GM18907 (cell line): ENCODE measurements at regions not wholly inside any gene's neighbourhood (a gene's known extent, or its start where the extent isn't known, plus 50 kb on each side); places are given as distances from the start of the nearest gene placed in this dataset.

Experiments used
- ATAC-seq: cut with Tn5 transposase; IDR thresholded peaks from one replicate; pipeline ENCODE4 v1.9.1; 2021; ENCODE audit warnings: mild to moderate bottlenecking, moderate library complexity; ENCODE audit not compliant: unreplicated experiment

DNA sequence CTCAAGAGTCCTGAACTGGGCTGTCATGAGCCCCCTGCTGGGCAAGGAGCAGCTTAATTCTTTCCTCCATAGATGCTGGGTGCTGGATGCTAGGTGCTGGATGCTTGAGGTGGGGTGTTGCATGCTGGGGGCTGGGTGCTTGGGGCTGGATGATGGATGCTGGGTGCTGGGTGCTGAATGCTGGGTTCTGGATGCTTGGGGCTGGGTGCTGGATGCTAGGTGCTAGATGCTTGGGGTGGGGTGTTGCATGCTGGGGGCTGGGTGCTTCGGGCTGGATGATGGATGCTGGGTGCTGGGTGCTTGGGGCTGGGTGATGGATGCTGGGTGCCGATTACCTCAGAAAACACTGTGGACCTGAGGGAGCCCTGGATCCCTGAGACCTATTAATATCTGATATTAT lies 837.7 kb downstream of the GALR1 start:
- ATAC-seq: no peak

DNA sequence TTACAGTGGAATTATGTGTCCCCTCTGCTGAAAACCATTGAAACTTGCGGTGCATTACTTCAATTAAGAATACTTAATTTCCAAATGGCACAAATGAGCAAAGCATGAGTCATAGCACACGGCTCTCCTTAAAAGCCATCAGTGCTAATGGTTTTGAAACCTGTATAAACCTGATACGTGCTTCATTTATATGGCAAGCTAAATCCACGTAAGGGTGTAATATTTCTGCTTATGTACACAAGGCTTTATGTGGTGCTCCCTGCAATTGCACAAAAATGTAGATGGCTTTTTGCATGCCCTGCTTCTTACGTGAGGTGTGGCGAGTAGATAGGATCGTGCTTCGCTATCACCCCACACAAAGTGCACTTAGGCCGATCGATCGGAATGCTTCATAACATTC lies 840.9 kb downstream of the GALR1 start:
- ATAC-seq: no peak

DNA sequence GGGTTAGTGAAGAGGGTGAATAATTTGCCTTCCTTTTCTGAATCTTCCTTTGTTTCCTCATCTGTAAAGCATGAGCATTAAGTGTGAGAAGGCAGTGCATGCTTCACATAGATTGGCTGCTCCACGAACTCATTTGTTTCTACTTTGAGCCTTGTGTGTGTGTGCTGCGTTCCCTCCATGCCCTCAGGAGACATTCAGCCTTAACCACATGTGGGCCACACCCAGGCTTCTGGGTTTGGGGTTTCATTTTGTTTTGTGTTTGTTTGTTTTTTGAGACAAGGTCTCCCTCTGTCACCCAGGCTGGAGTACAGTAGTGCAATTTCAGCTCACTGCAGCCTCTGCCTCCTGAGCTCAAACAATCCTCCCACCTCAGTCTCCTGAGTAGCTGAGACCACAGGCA lies 843.3 kb downstream of the GALR1 start:
- ATAC-seq: no peak

DNA sequence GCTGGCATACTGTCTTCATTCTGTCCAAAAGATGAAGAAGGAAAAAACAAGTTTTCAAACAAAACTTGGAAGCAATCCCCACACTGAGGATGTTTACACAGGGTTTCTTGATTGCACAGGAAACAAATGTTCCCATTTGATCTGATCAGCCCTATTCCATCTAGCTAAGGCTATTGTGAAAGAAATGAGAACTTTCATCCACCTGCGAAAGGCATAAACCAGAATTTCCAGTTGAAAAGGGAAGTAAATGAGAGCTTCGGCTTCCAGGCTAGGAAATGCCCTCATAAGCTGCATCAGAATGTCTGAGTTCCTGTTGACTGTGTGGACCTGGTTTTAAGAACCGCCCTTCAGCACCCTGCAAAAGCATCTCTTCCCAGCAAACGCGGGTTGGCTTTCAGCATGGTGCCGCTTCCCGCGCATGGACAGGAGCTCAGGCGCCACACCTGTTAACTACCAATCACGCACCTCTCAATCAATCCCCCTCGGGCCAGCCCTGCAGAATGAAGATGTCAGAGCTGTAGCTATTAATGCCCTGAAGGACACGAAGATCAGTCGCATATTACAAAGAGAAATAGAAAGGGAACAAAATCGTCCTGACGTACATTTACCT lies 850.4 kb downstream of the GALR1 start:
- ATAC-seq: no peak

DNA sequence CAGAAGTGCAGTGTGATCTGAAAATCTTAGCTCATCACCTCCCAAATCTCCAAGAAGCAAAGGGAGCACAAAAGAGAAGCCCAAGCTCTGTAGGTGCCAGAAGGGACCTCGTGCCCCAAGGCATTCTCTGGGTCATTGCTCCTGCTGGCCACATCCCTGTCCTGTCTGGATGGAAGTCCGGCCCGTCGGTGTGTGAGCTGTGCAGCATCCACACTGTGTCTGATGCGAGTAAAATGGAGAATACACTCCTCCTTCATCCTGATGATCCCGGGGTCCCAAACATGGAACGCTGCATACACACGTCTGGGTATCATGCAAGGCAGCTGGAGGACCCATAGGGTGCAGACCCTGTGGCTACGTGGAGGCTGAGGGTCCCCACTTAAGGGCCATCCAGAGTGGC lies 851.4 kb downstream of the GALR1 start:
- ATAC-seq: no peak

DNA sequence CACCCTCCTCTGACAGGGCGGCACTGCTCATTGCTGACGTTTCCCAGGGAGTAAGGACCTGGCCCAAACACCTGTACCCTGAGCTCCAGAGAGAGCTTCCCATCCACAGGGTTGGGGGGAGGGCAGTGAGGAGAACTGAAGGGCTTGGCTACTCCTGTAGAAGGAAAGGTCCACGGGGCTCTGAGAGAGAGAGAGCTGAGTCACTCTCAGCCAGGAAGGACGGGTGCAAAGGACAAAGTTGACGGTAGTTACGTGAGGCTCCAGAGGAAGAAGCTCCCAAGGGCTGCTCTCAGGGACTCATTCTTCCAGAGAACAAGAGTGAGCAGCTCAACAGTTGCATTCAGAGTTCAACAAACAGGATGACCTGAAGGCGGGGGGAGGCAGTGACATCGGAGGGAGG lies 852.5 kb downstream of the GALR1 start:
- no peak for ATAC-seq

DNA sequence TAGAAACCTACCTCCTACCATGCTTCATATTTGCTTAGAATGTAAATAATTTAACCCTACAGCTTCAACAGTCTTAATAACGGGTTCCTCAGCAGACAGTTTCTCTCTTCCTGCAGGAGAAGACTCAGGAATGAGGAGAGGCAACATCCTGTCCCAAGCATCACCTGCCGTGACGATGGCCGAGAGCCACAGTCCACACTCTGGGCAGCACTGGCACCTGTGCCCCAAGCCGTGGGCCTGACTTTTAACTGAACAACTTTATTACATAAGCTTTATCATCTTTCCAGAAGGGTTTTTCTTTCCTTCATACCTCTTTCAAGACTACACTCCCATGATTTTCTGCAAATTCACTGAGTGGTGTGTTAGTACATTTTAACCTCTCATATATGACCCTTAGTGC lies 856.0 kb downstream of the GALR1 start:
- no peak for ATAC-seq

DNA sequence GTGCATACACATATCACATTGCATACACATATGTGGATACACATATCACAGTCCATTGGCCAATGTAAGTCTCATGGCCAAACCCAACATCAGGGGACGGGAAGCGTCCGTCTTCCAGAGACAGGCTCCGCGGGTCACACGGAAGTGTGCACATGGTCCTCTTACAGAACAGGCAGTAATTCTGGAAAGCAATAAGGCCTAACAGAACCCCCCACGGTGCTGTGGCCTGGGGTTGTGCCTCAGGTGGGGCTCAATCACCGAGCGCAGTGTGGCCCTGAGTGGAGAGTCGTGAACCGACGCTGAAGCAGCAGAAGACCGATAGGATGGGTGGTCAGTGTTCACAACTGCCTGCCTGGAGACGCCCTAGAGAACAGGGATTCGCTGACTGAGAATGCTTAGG lies 857.3 kb downstream of the GALR1 start:
- ATAC-seq: no peak

DNA sequence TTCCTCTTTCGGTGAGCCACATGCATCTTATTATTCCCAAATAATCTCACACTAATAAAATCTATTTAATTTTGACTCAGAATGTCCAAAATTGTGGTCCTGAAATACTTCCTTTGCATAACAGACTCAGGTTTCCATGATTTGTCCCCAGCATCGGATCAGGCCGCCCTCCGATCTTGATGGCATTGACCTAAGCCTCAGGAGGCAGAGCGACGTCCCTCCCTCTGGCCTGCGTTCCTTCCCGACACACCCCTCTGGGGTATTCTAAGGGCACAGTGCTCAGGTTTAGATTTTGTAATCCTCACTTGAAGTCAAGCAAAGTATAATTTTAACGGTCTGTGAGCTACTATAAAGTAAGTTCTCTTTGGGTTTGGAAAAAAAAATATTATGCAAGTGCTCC lies 857.7 kb downstream of the GALR1 start:
- ATAC-seq: no peak

DNA sequence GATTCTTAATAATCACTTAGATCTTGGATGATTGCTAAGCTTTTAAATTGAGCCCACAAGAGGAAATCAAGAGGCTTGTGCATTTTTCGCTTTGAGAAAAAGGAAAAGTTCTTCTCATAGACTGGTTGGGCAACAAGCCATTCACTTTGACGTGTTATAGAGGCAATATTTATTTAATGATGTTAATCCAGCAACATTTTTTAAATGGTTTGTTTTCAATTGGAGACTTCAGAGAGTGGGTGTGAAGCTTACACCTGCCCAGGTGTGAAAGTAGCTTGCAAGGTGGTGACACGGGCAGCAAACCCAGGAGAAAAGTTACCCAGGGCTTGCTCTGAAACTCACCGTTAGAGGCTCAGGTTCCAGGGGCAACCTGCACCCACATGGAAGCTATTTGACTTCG lies 858.9 kb downstream of the GALR1 start:
- no peak for ATAC-seq

DNA sequence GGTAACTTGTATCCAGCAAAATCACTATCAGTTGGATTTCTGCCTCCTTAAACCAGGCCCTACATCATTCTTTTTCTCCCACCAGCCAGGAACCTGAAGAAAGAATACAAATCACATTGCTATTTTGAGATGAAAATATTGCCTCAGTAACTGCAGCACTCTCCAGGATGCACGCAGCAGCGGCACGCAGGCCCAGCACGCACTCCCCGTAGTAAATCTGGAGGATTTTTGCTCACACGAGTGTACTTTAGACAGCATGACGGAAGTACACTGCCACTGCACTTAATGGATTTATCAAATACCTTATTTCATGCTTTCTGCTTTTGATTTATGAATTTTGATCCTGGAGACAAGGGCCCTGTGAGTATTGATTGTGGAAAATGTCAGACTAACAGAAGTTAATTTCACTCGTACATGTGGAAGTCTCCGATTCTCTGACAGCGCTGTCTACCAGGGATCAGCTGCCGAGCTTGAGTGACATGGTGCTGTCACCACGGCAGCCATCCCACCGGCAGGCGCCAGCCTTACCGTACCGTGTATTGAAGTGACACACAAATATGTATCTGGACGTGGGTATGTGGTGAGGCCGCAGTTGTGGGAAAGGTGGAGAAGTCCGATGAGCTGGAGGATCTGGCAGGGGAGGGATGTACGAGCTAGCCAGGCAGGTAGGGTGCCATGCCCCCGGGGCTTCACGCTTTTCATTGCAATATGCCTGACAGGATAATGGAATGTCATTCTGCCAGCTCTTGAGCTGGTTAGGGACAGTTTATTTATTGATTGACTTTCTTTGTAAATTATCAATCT lies 863.7 kb downstream of the GALR1 start:
- ATAC-seq: no peak

DNA sequence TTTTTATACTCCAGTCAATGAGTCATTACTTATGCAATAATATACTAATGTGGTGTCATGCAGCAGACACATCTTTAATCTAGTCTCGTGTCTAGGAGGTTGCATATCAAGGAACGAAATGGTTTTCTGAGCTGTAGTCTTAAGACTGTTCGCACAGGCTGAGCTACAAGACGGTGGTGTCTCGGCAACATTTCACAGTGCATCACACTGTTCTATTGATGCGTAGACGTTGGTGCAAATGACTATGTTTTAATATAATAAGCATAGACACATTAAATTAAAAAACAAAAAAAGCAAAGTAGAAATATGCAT lies 864.2 kb downstream of the GALR1 start:
- ATAC-seq: no peak

DNA sequence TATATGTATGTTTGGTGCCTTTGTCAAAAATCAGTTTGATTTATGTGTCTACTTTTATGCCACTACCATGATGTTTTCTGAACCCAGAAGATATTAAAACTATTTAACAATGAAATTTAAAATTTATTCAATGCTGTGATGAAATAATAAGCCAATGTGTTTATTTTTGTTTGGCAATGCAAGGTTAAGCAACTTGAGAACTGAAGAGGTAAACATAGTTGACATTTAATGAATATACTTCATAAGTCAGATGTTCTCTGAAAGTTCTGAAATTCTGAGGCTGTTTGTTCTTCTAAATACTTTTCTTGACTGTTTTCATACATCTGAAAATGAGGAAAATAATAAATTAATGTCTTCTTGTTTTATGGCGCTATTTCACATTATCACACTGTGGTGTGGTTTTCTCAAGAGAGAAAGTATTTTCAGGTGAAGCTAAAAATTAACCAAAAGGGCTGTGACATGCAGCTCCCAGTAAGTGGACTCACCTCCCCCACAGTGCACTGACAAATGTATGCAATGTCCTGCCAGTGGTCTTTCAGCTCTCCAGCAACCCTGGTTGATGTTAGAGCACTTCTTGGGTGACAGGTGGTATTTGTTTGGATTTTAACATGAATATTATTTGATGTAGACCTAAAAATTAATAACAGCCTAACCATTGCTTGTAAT lies 863.6 kb upstream of the SALL3 start:
- no peak for ATAC-seq

DNA sequence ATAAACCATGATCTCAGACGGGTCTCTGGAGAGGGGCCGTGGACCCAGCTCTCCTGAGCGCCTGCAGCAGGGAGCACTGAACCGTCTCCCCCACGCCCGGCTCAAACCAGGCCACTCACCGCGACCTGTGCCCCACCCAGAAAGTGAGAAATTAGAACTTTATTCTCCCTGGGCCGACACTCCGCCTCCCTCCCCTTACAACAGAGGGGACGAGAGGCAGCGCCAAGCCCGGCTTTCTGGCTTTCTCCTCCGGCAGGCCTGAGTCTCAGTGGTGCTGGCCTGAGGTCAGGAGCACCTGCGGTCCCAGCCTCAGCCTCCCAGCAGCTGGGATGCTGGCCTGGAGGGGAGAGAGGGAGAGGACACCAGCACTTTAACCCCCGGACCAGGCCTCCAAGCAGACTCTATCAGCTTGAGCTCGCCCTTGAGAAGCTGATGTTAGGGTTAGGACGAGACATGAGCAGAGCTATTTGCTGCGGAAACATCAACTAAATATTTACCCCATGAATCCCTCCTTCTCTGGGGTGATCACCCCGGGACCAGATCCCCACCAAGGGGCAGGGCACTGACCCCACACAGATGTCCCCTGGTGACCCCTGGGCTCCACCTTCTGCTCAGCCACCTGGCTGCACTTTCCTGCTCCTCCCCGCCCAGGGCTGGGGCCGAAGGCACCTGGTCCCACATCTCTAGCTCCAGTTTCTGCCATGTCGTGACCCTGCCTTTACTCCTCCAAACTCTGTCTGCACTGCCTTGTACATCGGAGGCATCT lies 856.3 kb upstream of the SALL3 start:
- no peak for ATAC-seq

DNA sequence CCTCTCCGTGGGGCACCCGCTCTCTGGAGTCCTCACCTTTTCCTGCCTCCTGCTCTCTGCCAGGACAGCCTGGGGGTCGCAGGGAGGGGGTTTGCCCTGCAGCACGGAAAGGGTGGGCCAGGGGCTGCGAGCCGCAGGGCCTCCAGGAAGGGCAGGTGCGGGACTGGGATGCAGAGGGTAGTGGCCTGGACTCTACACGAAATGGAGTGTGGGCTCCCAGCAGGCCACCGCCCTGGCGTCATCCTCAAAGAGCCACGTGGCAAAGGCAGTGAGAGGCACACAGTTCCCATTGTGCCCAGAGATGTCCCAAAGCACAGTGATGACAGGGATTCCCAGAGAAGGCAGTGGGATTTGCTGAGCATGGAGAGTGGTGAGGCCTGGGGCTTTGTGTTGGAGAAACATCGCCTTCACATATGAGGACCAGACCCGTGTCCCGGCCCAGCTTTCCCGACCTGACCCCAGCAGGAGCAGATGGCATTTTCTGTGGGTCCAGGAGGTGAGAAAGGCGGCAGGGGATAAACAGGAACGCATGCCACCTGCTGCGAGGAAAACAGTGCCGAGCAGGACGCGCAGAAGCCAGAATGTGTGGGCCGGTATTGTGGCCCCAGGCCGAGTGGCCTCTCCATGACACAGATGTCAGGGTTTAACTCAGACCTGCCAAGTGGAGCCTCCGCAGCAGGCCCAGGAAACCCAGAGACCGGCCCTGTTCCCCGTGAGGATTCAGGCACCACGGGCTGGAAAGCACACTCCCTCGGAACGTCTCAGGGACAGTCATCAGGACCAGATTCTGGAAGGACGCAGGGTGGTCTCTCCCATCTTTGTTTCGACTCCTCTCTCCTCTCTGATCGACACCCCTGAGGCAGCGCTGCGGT lies 855.5 kb upstream of the SALL3 start:
- no peak for ATAC-seq

DNA sequence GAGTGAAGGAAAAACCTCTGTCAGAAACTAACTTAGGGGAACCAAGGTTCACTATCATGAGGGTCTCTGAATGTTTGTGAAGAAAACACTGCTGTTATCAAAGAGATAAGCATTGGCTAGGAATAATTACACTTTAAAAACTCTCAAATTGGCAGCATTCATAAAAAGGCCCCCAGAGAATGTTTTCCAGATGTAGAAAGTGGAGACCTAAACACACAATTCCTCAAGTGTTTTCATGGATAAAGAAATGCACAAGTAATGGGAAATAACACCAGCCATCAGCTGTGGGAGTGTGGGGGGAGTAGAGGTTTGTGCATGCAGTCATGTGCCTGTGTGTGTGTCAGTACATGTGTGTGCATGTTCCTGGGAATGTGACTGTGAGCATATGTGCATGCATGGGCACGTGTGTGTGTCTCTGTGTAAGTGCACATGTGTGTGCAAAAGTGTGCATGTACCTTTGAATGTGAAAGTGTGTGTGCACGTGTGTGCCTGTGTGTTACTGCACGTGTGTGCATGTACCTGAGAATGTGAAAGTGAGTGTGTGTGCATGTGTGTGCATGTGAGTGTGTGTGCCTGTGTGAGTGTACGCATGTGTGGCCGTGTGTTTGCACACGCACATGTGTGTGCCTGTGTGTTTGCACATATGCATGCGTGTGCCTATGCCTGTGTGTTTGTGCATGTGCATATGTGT lies 854.3 kb upstream of the SALL3 start:
- ATAC-seq: no peak

DNA sequence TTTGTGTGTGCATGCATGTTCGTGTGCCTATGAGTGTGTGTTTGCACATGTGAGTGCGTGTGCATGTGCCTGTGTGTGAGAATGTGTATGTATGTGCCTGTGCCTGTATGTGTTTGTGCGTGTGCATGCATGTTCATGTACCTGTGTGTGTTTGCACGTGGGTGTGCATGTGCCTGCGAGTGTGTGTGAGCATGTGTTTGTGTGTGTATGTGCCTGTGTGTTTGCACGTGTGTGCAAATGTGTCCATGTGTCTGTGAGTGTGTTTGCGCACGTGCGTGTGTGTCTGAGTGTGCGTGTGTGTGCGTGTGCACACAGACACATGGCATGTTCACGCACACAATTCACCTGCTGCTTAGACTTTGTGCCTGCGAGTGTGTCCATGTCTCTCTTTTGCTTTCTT lies 853.5 kb upstream of the SALL3 start:
- ATAC-seq: no peak

DNA sequence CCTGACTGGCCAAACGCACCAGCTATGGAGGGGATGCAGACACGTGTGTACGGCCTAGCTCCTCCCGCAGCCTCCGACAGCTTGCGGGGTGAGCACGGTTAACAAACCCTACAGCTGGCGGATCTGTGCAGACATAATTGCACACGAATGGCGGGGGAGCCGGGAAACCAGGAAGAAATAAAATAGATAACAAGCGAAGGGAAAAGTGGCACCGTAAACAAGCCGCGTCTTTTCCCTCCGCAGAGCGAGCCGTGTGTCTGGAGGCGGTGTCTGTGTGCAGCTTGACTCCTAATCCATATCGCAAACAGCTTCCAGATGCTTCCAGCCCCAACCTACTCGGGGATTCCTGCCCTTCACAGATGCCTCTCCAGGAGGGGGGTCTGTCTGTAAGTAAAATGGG lies 853.1 kb upstream of the SALL3 start:
- ATAC-seq: no peak

DNA sequence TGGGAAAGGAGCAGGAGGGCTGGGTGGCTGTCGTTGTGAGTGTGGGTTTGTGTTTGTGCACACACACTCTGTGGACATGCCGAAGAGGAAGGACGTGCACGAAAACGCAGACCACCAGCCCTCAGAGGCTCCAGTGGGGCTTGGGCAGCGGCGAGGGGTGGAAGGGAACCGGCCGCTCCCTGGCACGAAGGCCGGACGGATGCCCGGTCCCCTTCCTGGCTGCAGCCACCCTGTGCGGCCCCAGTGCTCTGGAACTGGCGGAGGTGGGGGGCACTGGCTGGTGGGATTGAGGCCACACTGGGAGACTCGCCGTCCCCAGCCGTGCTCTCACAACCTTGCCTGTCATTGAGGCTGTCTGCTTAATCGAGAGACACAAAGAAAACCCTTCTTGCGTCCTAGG lies 852.6 kb upstream of the SALL3 start:
- no peak for ATAC-seq

DNA sequence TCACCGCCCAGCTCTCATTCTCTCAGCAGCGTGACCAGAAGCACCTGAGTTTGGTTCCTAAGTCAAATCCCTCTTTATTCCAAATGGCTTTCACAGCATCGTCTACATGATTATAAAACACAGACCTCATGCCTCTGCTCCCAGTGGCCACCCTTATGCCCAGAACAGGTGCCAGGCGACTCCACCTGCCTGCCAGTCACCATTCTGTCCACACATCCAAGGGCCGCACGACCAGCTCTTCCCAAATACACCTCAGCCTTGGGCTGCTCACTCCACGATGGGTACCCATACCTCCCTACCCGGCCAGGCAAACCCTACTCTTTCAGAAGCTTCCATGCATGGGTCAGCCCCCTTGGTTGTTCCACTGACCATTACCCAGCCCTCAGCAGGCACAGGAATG lies 851.6 kb upstream of the SALL3 start:
- no peak for ATAC-seq
